Liver (tissue), 3 donors: ENCODE measurements at regions not wholly inside any gene's neighbourhood (a gene's known extent, or its start where the extent isn't known, plus 50 kb on each side); places are given as distances from the start of the nearest gene placed in this dataset.

ENCODE experiments used
- EGR1 ChIP-seq, 2 donors: IDR thresholded peaks; 2 replicates each; pipeline ENCODE4 v1.6.1; 2016 to 2018; ENCODE audit warnings: antibody characterized with exemption in 2 of 2, low read depth in 2 of 2
- GABPA ChIP-seq, 2 donors: IDR thresholded peaks in 1 of 2; conservative IDR thresholded peaks in 1 of 2; 2 replicates each; pipeline ENCODE4 v1.6.1; 2016; ENCODE audit warnings: antibody characterized with exemption in 2 of 2, mild to moderate bottlenecking in 1 of 2, moderate library complexity in 1 of 2
- RAD21 ChIP-seq, 2 donors: IDR thresholded peaks; 2 replicates each; pipeline ENCODE4 v1.6.1; 2016; ENCODE audit warnings: antibody characterized with exemption in 2 of 2, mild to moderate bottlenecking in 2 of 2
- RXRA ChIP-seq, 2 donors: IDR thresholded peaks; 2 replicates each; pipeline ENCODE4 v1.6.1; 2017 to 2018; ENCODE audit warnings: antibody characterized with exemption in 2 of 2, mild to moderate bottlenecking in 1 of 2
- SP1 ChIP-seq: IDR thresholded peaks from 2 replicates; pipeline ENCODE4 v1.6.1; 2018; ENCODE audit warnings: antibody characterized with exemption, mild to moderate bottlenecking
- TAF1 ChIP-seq: conservative IDR thresholded peaks from 2 replicates; pipeline ENCODE4 v1.6.1; 2016; ENCODE audit warnings: antibody characterized with exemption, mild to moderate bottlenecking
- YY1 ChIP-seq: IDR thresholded peaks from 2 replicates; pipeline ENCODE4 v1.6.1; 2016; ENCODE audit warnings: antibody characterized with exemption, mild to moderate bottlenecking
- TF ChIP-seq, protein P1 (sequence below): IDR thresholded peaks from 2 replicates; pipeline ENCODE4 v1.6.1; 2016; ENCODE audit warnings: antibody characterized with exemption
- TF ChIP-seq, protein P2 (sequence below): fragments of 150-350 bp; IDR thresholded peaks from 2 replicates; pipeline ENCODE4 v1.5.1; 2017; ENCODE audit warnings: improper control_type of control experiment, low read depth, low read length; ENCODE audit not compliant: missing input control
- TF ChIP-seq, protein P3 (sequence below): IDR thresholded peaks from 2 replicates; pipeline ENCODE4 v1.6.1; 2016; ENCODE audit warnings: antibody characterized with exemption
- TF ChIP-seq, protein P4 (sequence below): IDR thresholded peaks from 2 replicates; pipeline ENCODE4 v1.6.1; 2016; ENCODE audit warnings: antibody characterized with exemption
- TF ChIP-seq, protein P5 (sequence below): IDR thresholded peaks from 2 replicates; pipeline ENCODE4 v1.6.1; 2016; ENCODE audit warnings: antibody characterized with exemption, mild to moderate bottlenecking
- donor health status: healthy.
- donor health status: healthy.

DNA sequence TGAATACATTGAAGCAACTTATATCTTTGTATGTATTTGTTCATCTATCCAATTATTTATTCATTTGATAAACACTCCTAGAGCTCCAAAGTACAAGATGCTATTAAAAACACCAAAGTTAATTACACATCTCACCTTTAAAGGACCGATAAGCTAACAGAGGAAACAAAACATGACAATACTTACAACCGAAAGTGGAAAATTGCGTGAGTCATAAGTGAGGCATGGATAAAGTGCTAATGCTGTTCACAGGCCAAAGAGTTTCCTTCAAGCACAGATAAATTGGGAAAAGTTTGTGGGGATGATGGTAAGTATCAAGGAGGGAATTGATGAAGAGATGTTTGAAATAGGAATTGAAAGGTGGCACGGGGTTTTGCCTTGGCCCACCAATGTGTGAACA is 172.8 kb upstream of the KITLG start:
- TF ChIP-seq RAD21 (IDR thresholded peaks at IDR 0.05): no peak
- TF ChIP-seq, protein P1, sequence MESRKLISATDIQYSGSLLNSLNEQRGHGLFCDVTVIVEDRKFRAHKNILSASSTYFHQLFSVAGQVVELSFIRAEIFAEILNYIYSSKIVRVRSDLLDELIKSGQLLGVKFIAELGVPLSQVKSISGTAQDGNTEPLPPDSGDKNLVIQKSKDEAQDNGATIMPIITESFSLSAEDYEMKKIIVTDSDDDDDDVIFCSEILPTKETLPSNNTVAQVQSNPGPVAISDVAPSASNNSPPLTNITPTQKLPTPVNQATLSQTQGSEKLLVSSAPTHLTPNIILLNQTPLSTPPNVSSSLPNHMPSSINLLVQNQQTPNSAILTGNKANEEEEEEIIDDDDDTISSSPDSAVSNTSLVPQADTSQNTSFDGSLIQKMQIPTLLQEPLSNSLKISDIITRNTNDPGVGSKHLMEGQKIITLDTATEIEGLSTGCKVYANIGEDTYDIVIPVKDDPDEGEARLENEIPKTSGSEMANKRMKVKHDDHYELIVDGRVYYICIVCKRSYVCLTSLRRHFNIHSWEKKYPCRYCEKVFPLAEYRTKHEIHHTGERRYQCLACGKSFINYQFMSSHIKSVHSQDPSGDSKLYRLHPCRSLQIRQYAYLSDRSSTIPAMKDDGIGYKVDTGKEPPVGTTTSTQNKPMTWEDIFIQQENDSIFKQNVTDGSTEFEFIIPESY: no peak
- TF ChIP-seq, protein P2, sequence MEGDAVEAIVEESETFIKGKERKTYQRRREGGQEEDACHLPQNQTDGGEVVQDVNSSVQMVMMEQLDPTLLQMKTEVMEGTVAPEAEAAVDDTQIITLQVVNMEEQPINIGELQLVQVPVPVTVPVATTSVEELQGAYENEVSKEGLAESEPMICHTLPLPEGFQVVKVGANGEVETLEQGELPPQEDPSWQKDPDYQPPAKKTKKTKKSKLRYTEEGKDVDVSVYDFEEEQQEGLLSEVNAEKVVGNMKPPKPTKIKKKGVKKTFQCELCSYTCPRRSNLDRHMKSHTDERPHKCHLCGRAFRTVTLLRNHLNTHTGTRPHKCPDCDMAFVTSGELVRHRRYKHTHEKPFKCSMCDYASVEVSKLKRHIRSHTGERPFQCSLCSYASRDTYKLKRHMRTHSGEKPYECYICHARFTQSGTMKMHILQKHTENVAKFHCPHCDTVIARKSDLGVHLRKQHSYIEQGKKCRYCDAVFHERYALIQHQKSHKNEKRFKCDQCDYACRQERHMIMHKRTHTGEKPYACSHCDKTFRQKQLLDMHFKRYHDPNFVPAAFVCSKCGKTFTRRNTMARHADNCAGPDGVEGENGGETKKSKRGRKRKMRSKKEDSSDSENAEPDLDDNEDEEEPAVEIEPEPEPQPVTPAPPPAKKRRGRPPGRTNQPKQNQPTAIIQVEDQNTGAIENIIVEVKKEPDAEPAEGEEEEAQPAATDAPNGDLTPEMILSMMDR: no peak
- TF ChIP-seq EGR1 (IDR thresholded peaks at IDR 0.05; ENCODE audit: low read depth in 2 of 2): no peak
- no peak for TF ChIP-seq RXRA (IDR thresholded peaks at IDR 0.05)
- TF ChIP-seq GABPA (IDR thresholded peaks at IDR 0.05 in 1 of 2, conservative IDR thresholded peaks at IDR 0.05 in 1 of 2): no peak
- TF ChIP-seq, protein P3, sequence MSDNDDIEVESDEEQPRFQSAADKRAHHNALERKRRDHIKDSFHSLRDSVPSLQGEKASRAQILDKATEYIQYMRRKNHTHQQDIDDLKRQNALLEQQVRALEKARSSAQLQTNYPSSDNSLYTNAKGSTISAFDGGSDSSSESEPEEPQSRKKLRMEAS: no peak
- no peak for TF ChIP-seq TAF1
- no peak for TF ChIP-seq YY1
- TF ChIP-seq, protein P4, sequence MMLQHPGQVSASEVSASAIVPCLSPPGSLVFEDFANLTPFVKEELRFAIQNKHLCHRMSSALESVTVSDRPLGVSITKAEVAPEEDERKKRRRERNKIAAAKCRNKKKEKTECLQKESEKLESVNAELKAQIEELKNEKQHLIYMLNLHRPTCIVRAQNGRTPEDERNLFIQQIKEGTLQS: no peak
- TF ChIP-seq, protein P5, sequence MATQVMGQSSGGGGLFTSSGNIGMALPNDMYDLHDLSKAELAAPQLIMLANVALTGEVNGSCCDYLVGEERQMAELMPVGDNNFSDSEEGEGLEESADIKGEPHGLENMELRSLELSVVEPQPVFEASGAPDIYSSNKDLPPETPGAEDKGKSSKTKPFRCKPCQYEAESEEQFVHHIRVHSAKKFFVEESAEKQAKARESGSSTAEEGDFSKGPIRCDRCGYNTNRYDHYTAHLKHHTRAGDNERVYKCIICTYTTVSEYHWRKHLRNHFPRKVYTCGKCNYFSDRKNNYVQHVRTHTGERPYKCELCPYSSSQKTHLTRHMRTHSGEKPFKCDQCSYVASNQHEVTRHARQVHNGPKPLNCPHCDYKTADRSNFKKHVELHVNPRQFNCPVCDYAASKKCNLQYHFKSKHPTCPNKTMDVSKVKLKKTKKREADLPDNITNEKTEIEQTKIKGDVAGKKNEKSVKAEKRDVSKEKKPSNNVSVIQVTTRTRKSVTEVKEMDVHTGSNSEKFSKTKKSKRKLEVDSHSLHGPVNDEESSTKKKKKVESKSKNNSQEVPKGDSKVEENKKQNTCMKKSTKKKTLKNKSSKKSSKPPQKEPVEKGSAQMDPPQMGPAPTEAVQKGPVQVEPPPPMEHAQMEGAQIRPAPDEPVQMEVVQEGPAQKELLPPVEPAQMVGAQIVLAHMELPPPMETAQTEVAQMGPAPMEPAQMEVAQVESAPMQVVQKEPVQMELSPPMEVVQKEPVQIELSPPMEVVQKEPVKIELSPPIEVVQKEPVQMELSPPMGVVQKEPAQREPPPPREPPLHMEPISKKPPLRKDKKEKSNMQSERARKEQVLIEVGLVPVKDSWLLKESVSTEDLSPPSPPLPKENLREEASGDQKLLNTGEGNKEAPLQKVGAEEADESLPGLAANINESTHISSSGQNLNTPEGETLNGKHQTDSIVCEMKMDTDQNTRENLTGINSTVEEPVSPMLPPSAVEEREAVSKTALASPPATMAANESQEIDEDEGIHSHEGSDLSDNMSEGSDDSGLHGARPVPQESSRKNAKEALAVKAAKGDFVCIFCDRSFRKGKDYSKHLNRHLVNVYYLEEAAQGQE: no peak
- no peak for TF ChIP-seq SP1
